HG03558 (cell line): ENCODE measurements at regions not wholly inside any gene's neighbourhood (a gene's known extent, or its start where the extent isn't known, plus 50 kb on each side); places are given as distances from the start of the nearest gene placed in this dataset.

Source experiments
- ATAC-seq: cut with Tn5 transposase; IDR thresholded peaks from one replicate; pipeline ENCODE4 v1.9.1; 2021; ENCODE audit warnings: moderate number of reproducible peaks; ENCODE audit not compliant: unreplicated experiment; ENCODE audit errors: extremely low read depth

GRCh38 chr14:22422238-22422637 lies 166.8 kb downstream of the DAD1 start:
- no peak for ATAC-seq

- no peak for ATAC-seq
These were observed 168.3 kb downstream of the DAD1 start for GRCh38 chr14:22420598-22421186.

- no peak for ATAC-seq
These were observed 169.4 kb downstream of the DAD1 start for GRCh38 chr14:22419620-22420019.

GRCh38 chr14:22418631-22419030 lies 170.4 kb downstream of the DAD1 start:
- no peak for ATAC-seq

GRCh38 chr14:22417914-22418313 lies 171.1 kb downstream of the DAD1 start:
- ATAC-seq: no peak

- ATAC-seq: no peak
These were observed 172.8 kb downstream of the DAD1 start for GRCh38 chr14:22416193-22416592.

GRCh38 chr14:22415605-22415959 lies 173.4 kb downstream of the DAD1 start:
- ATAC-seq: no peak

- no peak for ATAC-seq
These were observed 174.0 kb downstream of the DAD1 start for GRCh38 chr14:22414876-22415604.

GRCh38 chr14:22412926-22413411 lies 176.1 kb downstream of the DAD1 start:
- ATAC-seq: no peak

- no peak for ATAC-seq
These were observed 177.5 kb downstream of the DAD1 start for GRCh38 chr14:22411398-22412055.

- no peak for ATAC-seq
These were observed 178.5 kb downstream of the DAD1 start for GRCh38 chr14:22410497-22410896.

GRCh38 chr14:22409006-22409405 lies 180.0 kb downstream of the DAD1 start:
- no peak for ATAC-seq

GRCh38 chr14:22408547-22408946 lies 180.5 kb downstream of the DAD1 start:
- ATAC-seq: no peak

GRCh38 chr14:22407033-22407432 lies 182.0 kb downstream of the DAD1 start:
- ATAC-seq: no peak

- ATAC-seq: no peak
These were observed 183.8 kb downstream of the DAD1 start for GRCh38 chr14:22405201-22405600.

GRCh38 chr14:22403296-22403695 lies 185.7 kb downstream of the DAD1 start:
- ATAC-seq: no peak

- ATAC-seq: no peak
These were observed 188.3 kb downstream of the DAD1 start for GRCh38 chr14:22400655-22401259.

GRCh38 chr14:22399776-22400175 lies 189.2 kb downstream of the DAD1 start:
- ATAC-seq: no peak

- ATAC-seq: no peak
These were observed 191.7 kb downstream of the DAD1 start for GRCh38 chr14:22397221-22397737.

- no peak for ATAC-seq
These were observed 193.2 kb downstream of the DAD1 start for GRCh38 chr14:22395803-22396202.

GRCh38 chr14:22394616-22395015 lies 194.4 kb downstream of the DAD1 start:
- no peak for ATAC-seq
